ENCODE measurements at regions not wholly inside any gene's neighbourhood (a gene's known extent, or its start where the extent isn't known, plus 50 kb on each side); places are given as distances from the start of the nearest gene placed in this dataset.
"Not testable (repeated sequence)": the region's sequence is repeated elsewhere in the genome, so short reads cannot be mapped to it uniquely, and the experiment has no call there.

GRCh38 chr5:17860660-17861315 is 226.5 kb downstream of the TAF11L14 start:
- no peak for TF ChIP-seq CTCF (IDR thresholded peaks at IDR 0.05)
- Mint-ChIP-seq H3K36me3 (ENCODE audit: low read depth) (no peaks in the 10 kb centered on the region; the same call in 1 of the 2 replicates), H3K27me3 (ENCODE audit: insufficient read depth) (no peaks in the 10 kb centered on the region), H3K9me3 (peaks cover 16% of the 10 kb centered on the region), H3K4me3 (no peak overlapping the region), H3K27ac (no peak overlapping the region), H3K4me1 (ENCODE audit: low read depth) (no peaks in the 10 kb centered on the region)
- no peak for DNase-seq

GRCh38 chr5:17864903-17865302 is 230.6 kb downstream of the TAF11L14 start:
- H3K4me1 Mint-ChIP-seq (ENCODE audit: low read depth); H3K27ac Mint-ChIP-seq; H3K36me3 Mint-ChIP-seq (ENCODE audit: low read depth); H3K4me3 Mint-ChIP-seq; H3K27me3 Mint-ChIP-seq (ENCODE audit: insufficient read depth); DNase-seq: not testable (repeated sequence)
- peaks cover 24% of the 10 kb centered on the region for H3K9me3 Mint-ChIP-seq

- not testable (repeated sequence) for H3K27ac Mint-ChIP-seq; H3K4me1 Mint-ChIP-seq (ENCODE audit: low read depth); H3K36me3 Mint-ChIP-seq (ENCODE audit: low read depth); H3K27me3 Mint-ChIP-seq (ENCODE audit: insufficient read depth); DNase-seq; H3K4me3 Mint-ChIP-seq
- H3K9me3 Mint-ChIP-seq, result peaks cover 20% of the 10 kb centered on the region
Observed at GRCh38 chr5:17865966-17866365, 231.7 kb downstream of the TAF11L14 start.

GRCh38 chr5:17872204-17872603 is 237.9 kb downstream of the TAF11L14 start:
- no peaks in the 10 kb centered on the region for H3K36me3 Mint-ChIP-seq (ENCODE audit: low read depth)
- no peak overlapping the region for H3K4me3 Mint-ChIP-seq
- H3K27ac Mint-ChIP-seq, result no peak overlapping the region
- DNase-seq, result no peak
- no peak for TF ChIP-seq CTCF (IDR thresholded peaks at IDR 0.05)
- peaks cover 18% of the 10 kb centered on the region for H3K9me3 Mint-ChIP-seq
- H3K27me3 Mint-ChIP-seq (ENCODE audit: insufficient read depth), result no peaks in the 10 kb centered on the region
- H3K4me1 Mint-ChIP-seq (ENCODE audit: low read depth), result no peaks in the 10 kb centered on the region

GRCh38 chr5:17878541-17878940 is 244.3 kb downstream of the TAF11L14 start:
- Mint-ChIP-seq H3K36me3 (ENCODE audit: low read depth) (no peaks in the 10 kb centered on the region), H3K9me3 (peaks cover 16% of the 10 kb centered on the region), H3K27me3 (ENCODE audit: insufficient read depth) (no peaks in the 10 kb centered on the region; the same call in 1 of the 2 replicates), H3K4me1 (ENCODE audit: low read depth) (no peaks in the 10 kb centered on the region), H3K27ac (no peak overlapping the region), H3K4me3 (no peak overlapping the region)
- DNase-seq, result no peak
- no peak for TF ChIP-seq CTCF (IDR thresholded peaks at IDR 0.05)

- no peak overlapping the region for H3K27ac Mint-ChIP-seq
- H3K36me3 Mint-ChIP-seq (ENCODE audit: low read depth), result no peaks in the 10 kb centered on the region
- no peak for DNase-seq
- no peak for TF ChIP-seq CTCF (IDR thresholded peaks at IDR 0.05)
- H3K9me3 Mint-ChIP-seq, result peaks cover 19% of the 10 kb centered on the region
- H3K4me1 Mint-ChIP-seq (ENCODE audit: low read depth), result no peaks in the 10 kb centered on the region
- H3K4me3 Mint-ChIP-seq, result no peak overlapping the region
- no peaks in the 10 kb centered on the region; the same call in 1 of the 2 replicates for H3K27me3 Mint-ChIP-seq (ENCODE audit: insufficient read depth)
Observed at GRCh38 chr5:17879276-17879675, 245.0 kb downstream of the TAF11L14 start.
